Activated T-helper 1 cell treated with Interleukin-2 at 50 U/mL for 16 hours (primary cell): ENCODE measurements at regions not wholly inside any gene's neighbourhood (a gene's known extent, or its start where the extent isn't known, plus 50 kb on each side); places are given as distances from the start of the nearest gene placed in this dataset.

ENCODE experiments used
- DNase-seq: peaks from one replicate; pipeline ENCODE4 v3.0.0-alpha.2; 2020; ENCODE audit warnings: low read depth

DNA sequence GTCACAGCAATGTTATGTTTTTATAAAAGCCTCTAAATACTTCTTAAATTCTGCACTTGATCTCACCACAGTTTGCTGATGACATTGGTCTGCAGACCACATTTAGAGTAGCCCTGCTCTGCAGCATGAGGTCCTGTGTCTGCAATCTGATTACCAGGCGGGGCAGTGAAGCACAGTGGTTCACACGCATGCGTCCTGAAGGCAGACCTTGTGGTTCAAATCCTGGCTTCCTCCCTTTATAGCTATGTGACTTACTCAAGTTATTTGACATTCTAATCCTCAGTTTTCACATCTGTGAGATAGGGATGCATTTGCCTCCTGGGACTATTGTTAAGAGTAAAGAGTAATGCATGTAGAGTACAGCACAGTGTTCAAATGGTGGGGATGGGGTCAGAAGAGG is 50.3 kb downstream of the BMAL2 start:
- no peak for DNase-seq

DNA sequence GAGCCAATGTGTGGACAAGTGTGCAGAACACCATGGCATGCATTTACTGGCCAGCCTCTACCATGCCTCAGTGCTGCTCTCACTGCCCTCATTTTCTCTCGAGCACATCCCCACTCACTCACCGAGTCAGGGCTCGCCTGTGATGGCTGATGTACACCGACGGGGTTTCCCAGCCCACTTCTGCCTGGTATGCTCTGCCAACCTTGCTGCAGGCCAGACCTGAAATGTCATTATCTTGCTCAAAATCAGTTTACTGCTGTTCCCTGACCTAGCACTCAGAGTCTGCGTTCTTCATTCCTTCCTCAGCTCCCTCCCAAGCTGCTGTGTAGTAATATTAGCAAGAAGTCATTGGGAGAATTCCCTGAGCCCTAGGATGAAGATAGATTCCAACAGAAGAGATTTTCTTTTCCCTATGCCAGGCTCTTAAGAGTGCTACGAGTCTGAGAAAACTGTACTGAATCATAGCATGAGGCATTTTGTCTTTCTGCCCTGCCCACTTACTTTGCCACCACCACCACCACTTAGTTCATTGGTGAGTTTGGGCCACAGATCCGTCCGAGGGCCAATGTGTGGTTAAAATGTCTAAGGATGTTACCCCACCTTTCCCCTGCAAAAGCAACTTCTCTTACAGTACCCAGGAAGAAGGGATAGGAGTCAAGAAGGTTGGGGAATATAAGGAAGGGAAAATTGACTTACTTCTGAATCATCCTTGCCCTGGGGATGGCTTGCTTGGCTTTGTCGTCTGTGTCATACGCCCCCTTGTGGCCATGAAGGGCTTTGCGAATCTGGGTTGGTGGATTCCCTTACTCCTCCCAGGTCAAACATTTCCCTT is 51.0 kb downstream of the BMAL2 start:
- peak; percentile 35 for DNase-seq

DNA sequence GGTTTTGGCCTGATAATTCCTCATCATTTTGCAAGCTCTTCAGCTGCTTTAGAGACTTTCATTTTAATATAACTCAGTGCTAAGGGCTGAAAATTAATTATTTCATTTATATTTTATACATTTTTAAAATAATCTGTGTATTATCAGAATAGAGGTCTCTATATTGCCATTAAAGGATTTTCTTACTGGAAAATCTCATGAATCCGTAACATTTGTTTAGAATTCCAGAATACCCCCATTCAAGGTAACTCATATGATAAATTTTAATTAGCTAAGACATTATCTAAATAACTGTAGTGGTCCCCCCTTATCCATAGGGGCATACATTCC is 51.6 kb downstream of the BMAL2 start:
- no peak for DNase-seq

DNA sequence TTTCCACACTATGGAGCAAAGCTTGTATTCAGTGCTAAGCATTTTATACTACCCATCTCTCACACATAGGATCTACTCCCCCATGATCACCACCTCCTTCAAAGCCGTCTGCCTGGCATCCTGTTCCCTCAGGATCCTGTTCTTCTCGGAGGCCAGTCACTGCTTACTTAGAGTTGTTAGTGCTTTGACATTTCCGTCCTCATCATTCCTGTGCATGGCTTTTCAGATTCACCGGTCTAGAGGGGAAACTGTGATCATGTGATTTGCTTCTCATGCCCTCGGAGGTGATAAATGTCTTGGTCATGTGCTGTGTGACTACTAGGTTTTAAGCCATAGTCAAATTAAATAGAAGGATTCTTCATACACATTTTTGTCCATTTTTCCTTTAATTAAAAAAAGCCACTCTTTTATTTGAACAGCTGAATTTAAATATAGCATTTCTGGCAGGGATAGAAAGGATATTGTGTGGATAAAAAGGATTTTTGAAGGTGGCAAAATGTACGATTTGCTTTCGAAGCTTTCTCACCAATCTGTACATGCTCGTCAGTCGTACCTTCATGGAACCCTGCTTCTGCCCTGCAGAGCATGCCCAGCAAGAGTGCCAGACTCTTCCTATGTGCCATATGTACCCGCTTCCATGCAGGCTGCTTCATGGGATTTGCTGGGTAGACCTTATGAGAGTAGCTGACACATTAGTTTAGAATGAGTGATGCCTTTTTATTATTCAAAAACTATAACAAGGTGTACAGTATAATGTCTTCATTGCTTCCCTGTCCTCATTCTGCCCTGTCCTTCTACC is 53.3 kb downstream of the BMAL2 start:
- no peak for DNase-seq

DNA sequence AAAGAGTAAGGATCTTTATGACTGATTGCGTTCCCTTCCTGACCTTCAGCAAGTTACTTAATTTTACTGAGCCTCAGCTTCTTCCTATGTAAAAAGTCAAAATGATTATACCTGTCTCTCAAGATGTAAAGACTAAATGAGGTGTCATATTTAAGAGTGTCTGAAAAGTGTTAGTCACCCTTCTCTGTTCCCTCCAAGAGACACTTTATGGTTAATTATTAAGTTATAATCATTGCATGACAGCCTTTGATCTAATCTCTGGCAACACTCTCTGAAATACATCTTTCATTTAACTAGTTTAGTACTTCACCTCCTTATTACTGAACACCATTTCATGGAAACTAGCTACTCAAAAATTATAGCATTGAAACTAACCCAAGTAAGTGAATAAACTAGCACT is 54.8 kb downstream of the BMAL2 start:
- no peak for DNase-seq

DNA sequence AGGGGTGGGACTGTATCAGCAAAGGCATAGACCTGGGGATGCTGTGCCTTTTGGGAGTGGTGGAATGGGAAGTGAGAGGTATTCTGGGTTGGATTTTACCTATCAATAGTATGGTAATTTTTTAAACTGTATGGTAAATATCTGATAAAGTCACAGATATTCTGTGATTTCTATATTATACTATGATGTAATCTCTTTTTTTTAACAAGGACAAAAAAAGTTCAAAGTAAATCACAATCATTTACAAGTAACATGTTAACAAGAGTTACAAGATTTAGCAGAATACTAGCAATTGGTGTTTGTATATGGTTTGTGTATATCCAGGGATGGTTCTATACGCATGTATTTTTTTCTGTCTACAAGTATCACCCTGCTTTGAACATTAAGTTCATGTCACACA is 56.0 kb downstream of the BMAL2 start:
- DNase-seq: no peak

DNA sequence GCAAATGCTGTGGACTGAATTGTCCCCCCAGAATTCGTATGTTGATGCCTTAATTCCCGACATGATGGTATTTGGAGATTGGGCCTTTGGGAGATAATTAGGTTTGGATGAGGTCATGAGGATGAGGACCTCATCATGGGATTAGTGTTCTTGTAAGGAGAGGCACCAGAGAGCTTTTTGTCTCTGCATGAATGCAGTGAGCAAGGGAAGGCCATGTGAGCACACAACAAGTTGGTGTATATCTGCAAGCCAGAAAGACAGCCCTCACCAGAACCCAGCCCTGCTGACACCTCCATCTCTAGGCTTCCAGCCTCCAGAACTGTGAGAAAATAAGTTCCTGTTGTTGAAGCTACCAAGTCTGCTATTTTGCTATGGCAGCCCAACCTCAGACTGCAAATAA is 51.9 kb upstream of the SMCO2 start:
- DNase-seq: no peak

DNA sequence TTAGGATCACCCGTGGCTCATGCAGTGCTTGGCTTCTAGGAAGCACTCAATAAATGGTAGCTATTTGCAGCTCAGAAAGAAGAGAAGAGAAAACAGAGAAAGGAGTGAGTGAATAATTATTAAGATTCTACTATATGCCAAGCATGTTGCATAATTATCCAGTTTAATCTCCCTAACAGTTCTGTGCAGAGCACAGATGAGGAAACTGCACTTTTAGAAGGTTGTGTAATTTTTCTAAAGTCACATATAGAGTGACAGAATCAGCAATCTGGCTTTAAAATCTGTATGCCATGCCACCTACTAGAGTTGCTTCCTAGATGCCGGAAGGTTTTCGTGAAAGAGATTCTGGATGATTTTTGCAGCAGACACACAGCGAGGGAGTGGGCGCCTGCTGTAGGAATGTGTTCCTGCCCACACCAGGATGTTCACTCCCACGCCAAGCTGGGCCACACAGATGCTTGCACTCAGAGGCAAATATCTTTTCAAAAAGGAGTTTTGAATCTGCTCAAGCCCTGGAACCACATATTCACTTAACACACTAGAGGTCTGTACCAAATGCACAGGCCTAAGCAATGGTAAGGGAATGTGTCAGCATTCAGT is 50.2 kb upstream of the SMCO2 start:
- no peak for DNase-seq
